GM18519 (cell line): ENCODE measurements at regions not wholly inside any gene's neighbourhood (a gene's known extent, or its start where the extent isn't known, plus 50 kb on each side); places are given as distances from the start of the nearest gene placed in this dataset.

Source experiments
- ATAC-seq: cut with Tn5 transposase; IDR thresholded peaks from one replicate; pipeline ENCODE4 v1.9.1; 2021; ENCODE audit warnings: mild to moderate bottlenecking, moderate library complexity; ENCODE audit not compliant: unreplicated experiment, low FRiP score

GRCh38 chr5:5667136-5667554, 244.7 kb downstream of the ICE1 start:
- ATAC-seq: no peak

DNA sequence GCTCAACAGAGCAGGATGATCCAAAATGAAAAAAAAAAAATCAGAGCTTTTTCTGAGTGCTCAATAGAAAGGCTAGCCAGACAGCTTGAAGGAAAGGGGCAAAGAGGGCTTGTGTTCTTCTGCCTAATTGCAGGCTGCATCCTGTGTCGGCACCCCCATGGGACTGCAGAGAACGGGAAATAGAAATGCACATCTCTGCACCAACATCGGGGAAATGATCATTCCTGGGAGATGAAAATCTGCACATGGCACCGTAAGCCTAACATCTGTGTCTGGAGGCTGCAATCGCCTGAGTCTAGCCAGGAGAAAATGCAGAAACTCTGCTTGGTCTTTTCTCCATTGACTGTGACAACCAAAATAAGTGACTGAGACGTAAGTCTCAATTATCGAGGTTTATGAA, 243.9 kb downstream of the ICE1 start:
- no peak for ATAC-seq

DNA sequence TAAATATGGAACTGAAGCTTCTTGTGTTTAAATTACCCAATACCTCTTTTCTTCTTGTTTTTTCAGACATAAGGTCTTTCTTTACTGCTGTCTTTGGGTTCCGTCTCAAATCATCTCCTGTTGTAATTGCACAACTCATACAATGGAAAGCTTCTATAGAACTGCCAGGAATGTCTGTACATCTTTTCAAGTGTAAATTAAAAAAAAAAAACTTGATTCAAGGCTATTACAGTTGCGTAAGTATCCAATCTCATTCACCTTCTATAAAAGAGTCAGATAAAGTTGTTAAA, 243.5 kb downstream of the ICE1 start:
- ATAC-seq: no peak

GRCh38 chr5:5665225-5666075, 243.0 kb downstream of the ICE1 start:
- no peak for ATAC-seq

DNA sequence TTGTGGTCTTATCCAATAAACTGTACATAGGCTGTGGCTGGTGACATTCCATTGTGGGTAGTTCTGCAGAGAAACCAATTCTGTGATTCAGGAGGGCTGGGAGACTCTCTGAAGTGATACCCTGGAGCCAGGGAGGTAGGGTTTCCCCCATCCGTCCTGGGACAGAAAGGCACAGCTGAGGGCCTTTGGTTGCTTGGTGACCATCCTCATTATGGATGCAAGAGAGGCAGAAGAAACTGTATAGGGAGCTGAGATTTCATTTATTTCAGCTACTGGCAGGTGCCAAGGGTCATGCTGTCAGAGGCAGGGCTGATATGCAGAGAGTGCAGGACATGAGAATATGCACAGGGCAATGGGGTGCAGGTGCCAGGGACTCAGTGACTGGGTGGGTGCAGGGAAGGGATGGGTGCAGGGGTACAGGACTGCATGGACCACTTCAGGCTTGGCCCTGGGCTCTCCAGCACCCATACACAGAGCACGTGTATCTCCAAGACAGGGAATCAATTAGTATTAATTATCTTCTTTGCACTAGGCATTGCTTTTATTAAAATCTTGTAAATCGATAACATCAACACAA, 236.5 kb downstream of the ICE1 start:
- no peak for ATAC-seq

DNA sequence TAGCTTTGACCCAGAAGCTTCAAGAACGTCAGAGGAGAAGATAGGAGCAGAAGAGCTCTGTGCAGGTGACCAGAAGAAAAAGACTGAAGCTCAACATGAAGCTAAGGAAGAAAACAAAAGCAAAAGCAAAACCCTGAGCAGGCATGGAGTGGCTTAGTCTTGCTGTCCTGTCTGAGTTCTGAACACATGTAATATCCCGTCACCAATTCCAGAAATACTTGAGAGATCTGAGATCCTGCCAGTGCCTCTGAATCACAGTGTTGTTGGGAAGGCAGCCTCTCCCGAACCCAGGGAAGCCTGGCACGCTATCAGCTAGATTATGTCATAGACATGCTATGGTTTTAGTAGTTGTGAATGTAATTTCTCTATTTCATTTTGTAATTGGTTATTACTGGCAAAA, 235.7 kb downstream of the ICE1 start:
- peak; percentile 58 for ATAC-seq

DNA sequence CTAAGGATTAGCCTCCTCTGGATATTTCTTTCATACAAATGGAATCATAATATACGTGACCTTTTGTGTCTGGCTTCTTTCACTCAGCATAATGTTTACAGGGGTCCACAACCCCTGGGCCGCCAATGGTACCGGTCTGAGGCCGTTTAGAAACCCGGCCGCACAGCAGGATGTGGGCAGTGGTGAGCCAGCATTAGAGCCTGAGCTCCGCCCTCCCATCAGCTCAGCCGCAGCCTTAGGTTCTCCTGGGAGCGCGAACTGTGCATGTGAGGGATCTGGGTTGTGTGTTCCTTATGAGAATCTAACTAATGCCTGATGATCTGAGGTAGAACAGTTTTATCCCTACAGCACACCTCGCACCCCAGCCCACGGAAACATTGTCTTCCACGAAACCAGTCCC, 229.7 kb downstream of the ICE1 start:
- ATAC-seq: no peak

- no peak for ATAC-seq
Measured at GRCh38 chr5:5650949-5651348, 228.5 kb downstream of the ICE1 start.

GRCh38 chr5:5650242-5650641, 227.8 kb downstream of the ICE1 start:
- ATAC-seq: no peak

DNA sequence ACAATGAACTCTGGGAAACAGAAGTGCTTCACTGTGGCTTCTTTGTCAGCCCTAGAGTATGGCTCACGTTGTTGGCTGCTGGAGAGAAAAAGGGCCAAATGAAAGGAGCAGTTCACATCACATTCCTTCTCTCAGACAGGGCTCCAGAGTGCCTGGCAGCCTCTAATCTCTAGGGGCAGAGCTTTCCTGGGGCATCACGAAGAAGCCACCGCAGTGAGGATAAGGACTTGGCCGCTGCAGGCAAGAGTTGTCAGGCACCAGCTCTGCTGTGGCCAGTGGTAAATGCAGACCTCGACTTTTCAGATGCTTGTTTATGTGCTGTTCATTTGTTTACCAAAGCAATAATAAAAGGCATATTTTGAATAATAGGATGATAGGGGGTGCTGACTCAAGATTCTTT, 227.2 kb downstream of the ICE1 start:
- ATAC-seq: no peak

DNA sequence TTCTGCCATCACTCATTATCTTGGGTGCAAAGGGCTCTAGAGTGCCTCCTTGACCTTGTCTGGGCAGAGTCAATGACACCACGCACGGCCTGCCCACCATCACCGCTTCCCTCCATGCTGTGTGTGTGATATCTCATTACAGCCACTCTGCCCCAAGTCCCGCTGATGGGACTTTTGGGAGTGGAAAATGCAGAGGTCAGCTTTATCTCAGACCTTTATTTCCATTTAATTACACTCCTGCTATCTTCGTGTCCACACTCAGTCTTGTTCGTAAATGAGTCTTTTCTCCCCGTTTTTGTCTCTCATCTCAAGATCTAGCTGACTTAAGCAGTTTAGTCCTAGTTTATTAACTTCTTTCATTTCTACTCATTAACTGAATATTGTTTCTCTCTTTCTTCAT, 226.2 kb downstream of the ICE1 start:
- ATAC-seq: no peak

GRCh38 chr5:5645891-5646290, 223.4 kb downstream of the ICE1 start:
- ATAC-seq: no peak

DNA sequence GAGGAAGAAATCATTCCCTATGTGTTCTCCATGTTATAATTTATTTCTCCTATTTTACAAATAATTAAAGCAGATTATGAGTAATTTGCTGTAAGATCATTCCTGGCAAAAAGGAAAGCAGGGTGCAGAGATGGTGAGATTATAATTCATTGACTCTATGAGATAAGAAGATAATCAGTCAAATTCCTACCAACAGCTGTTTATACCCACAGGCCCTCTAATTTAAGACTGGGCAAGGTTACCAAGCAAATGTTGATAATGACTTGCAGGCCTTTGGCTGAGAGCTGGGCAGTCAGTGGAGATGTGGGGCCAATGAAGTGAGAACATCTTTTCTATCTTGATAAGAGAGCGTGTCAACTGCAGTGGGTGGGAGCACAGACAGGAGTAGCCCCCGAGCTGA, 222.7 kb downstream of the ICE1 start:
- ATAC-seq: no peak

GRCh38 chr5:5644249-5644648, 221.8 kb downstream of the ICE1 start:
- no peak for ATAC-seq

DNA sequence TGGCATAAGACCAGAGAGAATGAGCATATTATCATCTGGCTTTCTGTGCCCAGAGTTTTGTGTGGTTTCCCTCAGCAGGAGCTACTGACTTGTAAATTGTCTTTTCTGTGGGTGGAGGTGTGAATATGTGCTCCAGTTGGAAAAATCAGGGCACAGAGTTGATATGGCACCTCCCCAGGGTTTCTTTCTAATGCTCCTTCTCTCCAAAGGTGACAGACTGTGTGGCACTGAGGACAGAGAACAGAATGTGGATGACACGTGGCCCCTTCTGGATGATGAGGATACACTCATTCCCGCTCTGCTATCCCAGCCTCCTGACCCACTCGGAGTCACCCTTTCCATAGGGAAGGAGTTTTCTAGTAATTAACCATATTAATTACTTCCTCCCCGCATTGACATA, 221.0 kb downstream of the ICE1 start:
- ATAC-seq: no peak

GRCh38 chr5:5638211-5638610, 215.7 kb downstream of the ICE1 start:
- no peak for ATAC-seq

GRCh38 chr5:5637173-5637572, 214.7 kb downstream of the ICE1 start:
- no peak for ATAC-seq

DNA sequence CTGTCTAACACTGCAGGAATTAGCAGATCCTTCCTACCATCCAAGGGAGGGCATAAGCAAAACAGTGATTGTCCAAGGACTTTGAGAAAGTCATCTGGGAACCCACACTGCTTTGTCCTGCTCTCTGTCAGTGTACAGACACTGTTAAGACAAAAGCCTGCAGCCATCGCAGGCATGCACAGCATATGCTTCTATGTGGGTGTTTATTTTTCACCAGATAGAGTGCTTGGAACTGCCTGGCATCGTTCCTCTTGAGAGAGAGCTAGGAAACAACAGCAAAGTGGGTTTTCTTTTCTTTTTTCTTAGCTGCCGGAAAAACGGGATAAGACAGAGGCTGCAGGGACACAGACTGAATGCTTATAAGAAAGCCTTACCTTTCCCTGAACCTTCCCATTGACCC, 212.3 kb downstream of the ICE1 start:
- no peak for ATAC-seq

GRCh38 chr5:5633579-5633978, 211.1 kb downstream of the ICE1 start:
- ATAC-seq: no peak

DNA sequence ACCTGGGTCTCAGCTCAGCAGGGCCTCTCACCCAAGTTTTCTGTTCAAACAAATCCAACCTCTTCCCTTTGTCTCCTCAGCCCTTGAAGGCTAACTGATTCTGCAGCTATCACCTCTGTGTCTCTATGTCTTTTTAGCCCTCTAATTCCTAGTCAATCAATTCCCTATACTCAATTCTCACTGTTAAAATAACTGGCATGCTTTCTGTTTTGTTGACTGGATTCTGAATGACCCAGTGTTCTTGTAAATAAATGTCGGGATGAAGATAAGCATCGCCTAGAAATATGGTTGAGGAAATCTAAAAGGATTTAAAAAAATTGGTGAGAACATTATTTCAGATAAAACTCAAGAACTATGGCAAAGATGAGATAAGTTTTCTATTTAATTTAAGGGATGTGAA, 210.2 kb downstream of the ICE1 start:
- no peak for ATAC-seq

- ATAC-seq: no peak
Measured at GRCh38 chr5:5629607-5629978, 207.1 kb downstream of the ICE1 start.

- ATAC-seq: no peak
Measured at GRCh38 chr5:5628866-5629606, 206.6 kb downstream of the ICE1 start.
